OCI-M1 (cell line): ENCODE measurements at regions not wholly inside any gene's neighbourhood (a gene's known extent, or its start where the extent isn't known, plus 50 kb on each side); places are given as distances from the start of the nearest gene placed in this dataset.

Experiments
- DNase-seq: peaks from one replicate; lab custom pipeline; 2025; lab: John Stamatoyannopoulos, UW

- no peak for DNase-seq
Observed at GRCh38 chr10:111203615-111204014, 126.8 kb downstream of the ADRA2A start.

- no peak for DNase-seq
Observed at GRCh38 chr10:111204838-111205237, 128.0 kb downstream of the ADRA2A start.

- DNase-seq: no peak
Observed at GRCh38 chr10:111206521-111206920, 129.7 kb downstream of the ADRA2A start.

GRCh38 chr10:111207500-111207899 is 130.7 kb downstream of the ADRA2A start:
- peak; percentile 59 for DNase-seq

GRCh38 chr10:111208951-111209350 is 132.1 kb downstream of the ADRA2A start:
- no peak for DNase-seq

- no peak for DNase-seq
Observed at GRCh38 chr10:111209692-111210091, 132.9 kb downstream of the ADRA2A start.

GRCh38 chr10:111211241-111211640 is 134.4 kb downstream of the ADRA2A start:
- no peak for DNase-seq

- DNase-seq: no peak
Observed at GRCh38 chr10:111211706-111212105, 134.9 kb downstream of the ADRA2A start.

- DNase-seq: no peak
Observed at GRCh38 chr10:111221682-111222480, 145.1 kb downstream of the ADRA2A start.

- no peak for DNase-seq
Observed at GRCh38 chr10:111222961-111223360, 146.1 kb downstream of the ADRA2A start.

- no peak for DNase-seq
Observed at GRCh38 chr10:111231779-111232178, 154.9 kb downstream of the ADRA2A start.

- peak; percentile 9 for DNase-seq
Observed at GRCh38 chr10:111233439-111233838, 156.6 kb downstream of the ADRA2A start.

- no peak for DNase-seq
Observed at GRCh38 chr10:111234234-111234913, 157.5 kb downstream of the ADRA2A start.

GRCh38 chr10:111234914-111235302 is 158.1 kb downstream of the ADRA2A start:
- DNase-seq: no peak

- no peak for DNase-seq
Observed at GRCh38 chr10:111240348-111240747, 163.5 kb downstream of the ADRA2A start.

- DNase-seq: no peak
Observed at GRCh38 chr10:111243126-111243525, 166.3 kb downstream of the ADRA2A start.

- DNase-seq: no peak
Observed at GRCh38 chr10:111246136-111246535, 169.3 kb downstream of the ADRA2A start.

GRCh38 chr10:111246814-111247452 is 170.1 kb downstream of the ADRA2A start:
- DNase-seq: no peak

- DNase-seq: no peak
Observed at GRCh38 chr10:111247781-111248389, 171.1 kb downstream of the ADRA2A start.

GRCh38 chr10:111249925-111250324 is 173.1 kb downstream of the ADRA2A start:
- no peak for DNase-seq

- no peak for DNase-seq
Observed at GRCh38 chr10:111261081-111261615, 184.3 kb downstream of the ADRA2A start.

GRCh38 chr10:111265341-111265740 is 188.5 kb downstream of the ADRA2A start:
- no peak for DNase-seq
